ENCODE measurements at regions not wholly inside any gene's neighbourhood (a gene's known extent, or its start where the extent isn't known, plus 50 kb on each side); places are given as distances from the start of the nearest gene placed in this dataset.

DNA sequence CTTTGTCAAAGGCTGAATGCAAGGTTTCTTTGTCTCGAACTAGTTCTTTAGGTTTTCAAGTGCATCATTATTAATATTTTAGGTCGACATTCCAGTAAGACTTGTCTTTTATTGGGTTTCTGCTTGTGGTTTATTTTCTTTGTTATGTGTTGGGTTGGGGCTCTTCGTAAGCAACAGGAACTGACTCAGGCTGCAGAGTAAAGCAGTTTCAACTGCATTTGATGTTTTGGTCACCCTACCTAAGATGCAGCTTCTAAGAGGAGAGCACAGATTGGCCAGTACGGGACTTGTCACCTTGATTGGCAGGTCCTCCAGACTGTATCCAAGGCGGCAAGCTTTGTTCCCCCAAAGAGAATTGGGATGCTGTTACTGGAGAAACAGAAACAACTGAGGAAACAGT is 149.5 kb upstream of the SULF2 start:
- Histone ChIP-seq H3K36me3 (ENCODE audit: control insufficient read depth, insufficient read depth, low read length) (no peaks in the 10 kb centered on the region), H3K9me3 (no peaks in the 10 kb centered on the region), H3K4me3 (ENCODE audit: low read depth, low read length) (no peak overlapping the region), H3K4me1 (no peaks in the 10 kb centered on the region), H3K27me3 (replicated peaks; ENCODE audit: control insufficient read depth, insufficient read depth, low read length) (peaks cover 3% of the 10 kb centered on the region)
- Mint-ChIP-seq H3K27me3 (ENCODE audit: insufficient read depth, unreplicated experiment) (peaks cover 29% of the 10 kb centered on the region), H3K4me1 (ENCODE audit: low read depth, unreplicated experiment) (peaks cover 6% of the 10 kb centered on the region), H3K27ac (ENCODE audit: unreplicated experiment) (no peak overlapping the region), H3K9me3 (ENCODE audit: unreplicated experiment) (peaks cover 15% of the 10 kb centered on the region), H3K36me3 (ENCODE audit: insufficient read depth, unreplicated experiment) (no peaks in the 10 kb centered on the region), H3K4me3 (ENCODE audit: unreplicated experiment) (no peak overlapping the region)
- intact Hi-C loops (cut with micrococcal nuclease; ENCODE audit: unreplicated experiment): no loop called here
- DNase-seq: no peak
- POLR2A ChIA-PET: no interaction called here
- BruUV-seq (replicated peaks): no TSS peak
- TF ChIP-seq, protein P1, sequence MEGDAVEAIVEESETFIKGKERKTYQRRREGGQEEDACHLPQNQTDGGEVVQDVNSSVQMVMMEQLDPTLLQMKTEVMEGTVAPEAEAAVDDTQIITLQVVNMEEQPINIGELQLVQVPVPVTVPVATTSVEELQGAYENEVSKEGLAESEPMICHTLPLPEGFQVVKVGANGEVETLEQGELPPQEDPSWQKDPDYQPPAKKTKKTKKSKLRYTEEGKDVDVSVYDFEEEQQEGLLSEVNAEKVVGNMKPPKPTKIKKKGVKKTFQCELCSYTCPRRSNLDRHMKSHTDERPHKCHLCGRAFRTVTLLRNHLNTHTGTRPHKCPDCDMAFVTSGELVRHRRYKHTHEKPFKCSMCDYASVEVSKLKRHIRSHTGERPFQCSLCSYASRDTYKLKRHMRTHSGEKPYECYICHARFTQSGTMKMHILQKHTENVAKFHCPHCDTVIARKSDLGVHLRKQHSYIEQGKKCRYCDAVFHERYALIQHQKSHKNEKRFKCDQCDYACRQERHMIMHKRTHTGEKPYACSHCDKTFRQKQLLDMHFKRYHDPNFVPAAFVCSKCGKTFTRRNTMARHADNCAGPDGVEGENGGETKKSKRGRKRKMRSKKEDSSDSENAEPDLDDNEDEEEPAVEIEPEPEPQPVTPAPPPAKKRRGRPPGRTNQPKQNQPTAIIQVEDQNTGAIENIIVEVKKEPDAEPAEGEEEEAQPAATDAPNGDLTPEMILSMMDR (IDR thresholded peaks at IDR 0.05; ENCODE audit: insufficient read depth in 1 of 2, low read depth in 1 of 2, low read length in 1 of 2, severe bottlenecking in 1 of 2, unreplicated experiment in 1 of 2): no peak
- CTCF ChIA-PET: no interaction called here

DNA sequence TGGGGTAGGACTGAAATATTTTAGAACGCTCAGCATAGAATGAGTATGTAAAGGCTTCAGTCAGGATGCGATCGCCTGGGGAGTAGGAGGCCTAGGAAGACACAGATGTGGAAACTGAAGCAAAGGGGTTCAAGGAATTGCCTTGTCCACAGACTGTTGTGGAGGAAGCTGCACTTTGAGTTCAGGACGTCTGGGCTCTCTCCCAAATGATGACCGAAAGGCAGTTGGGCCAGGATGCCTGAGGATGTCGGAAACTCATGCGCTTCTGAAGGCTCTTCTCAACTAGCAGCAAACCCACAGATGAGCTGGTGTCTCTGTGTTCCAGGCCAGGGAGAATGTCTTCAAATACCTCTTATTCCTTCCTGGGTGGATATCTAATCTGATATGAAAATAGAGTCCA is 146.2 kb upstream of the SULF2 start:
- CTCF ChIA-PET: no interaction called here
- DNase-seq: no peak
- Mint-ChIP-seq H3K36me3 (ENCODE audit: insufficient read depth, unreplicated experiment) (no peaks in the 10 kb centered on the region), H3K4me3 (ENCODE audit: unreplicated experiment) (no peak overlapping the region), H3K9me3 (ENCODE audit: unreplicated experiment) (peaks cover 36% of the 10 kb centered on the region), H3K27me3 (ENCODE audit: insufficient read depth, unreplicated experiment) (peaks cover 20% of the 10 kb centered on the region), H3K27ac (ENCODE audit: unreplicated experiment) (no peak overlapping the region), H3K4me1 (ENCODE audit: low read depth, unreplicated experiment) (no peaks in the 10 kb centered on the region)
- Histone ChIP-seq H3K9me3 (no peaks in the 10 kb centered on the region), H3K4me3 (ENCODE audit: low read depth, low read length) (no peak overlapping the region), H3K36me3 (ENCODE audit: control insufficient read depth, insufficient read depth, low read length) (no peaks in the 10 kb centered on the region), H3K4me1 (no peaks in the 10 kb centered on the region), H3K27me3 (replicated peaks; ENCODE audit: control insufficient read depth, insufficient read depth, low read length) (peaks cover 3% of the 10 kb centered on the region)
- TF ChIP-seq, protein P1 (IDR thresholded peaks at IDR 0.05; ENCODE audit: insufficient read depth in 1 of 2, low read depth in 1 of 2, low read length in 1 of 2, severe bottlenecking in 1 of 2, unreplicated experiment in 1 of 2): no peak
- no TSS peak for BruUV-seq (replicated peaks)
- POLR2A ChIA-PET: no interaction called here
- intact Hi-C loops (cut with micrococcal nuclease; ENCODE audit: unreplicated experiment): no loop called here

DNA sequence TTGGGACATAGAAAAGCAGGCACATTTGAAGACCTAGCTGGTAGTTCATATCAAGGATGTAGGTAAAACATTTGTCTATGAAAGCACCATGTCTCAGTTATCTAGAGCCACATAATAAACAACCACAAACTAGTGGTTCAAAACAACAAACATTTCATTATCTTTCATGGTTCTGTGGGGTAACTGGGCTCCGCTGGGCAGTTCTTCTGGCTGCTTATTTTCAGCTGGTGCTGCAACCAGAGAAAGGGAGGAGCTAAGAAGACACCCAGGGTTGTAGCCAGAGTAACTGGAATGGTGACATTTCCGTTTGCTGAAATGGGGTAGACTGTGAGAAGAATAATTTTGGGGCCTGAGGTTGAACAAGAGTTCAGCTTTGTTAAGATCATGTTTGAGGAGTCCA is 145.7 kb upstream of the SULF2 start:
- DNase-seq: no peak
- peaks cover 15% of the 10 kb centered on the region for H3K27me3 Mint-ChIP-seq (ENCODE audit: insufficient read depth, unreplicated experiment)
- TF ChIP-seq, protein P1 (IDR thresholded peaks at IDR 0.05; ENCODE audit: insufficient read depth in 1 of 2, low read depth in 1 of 2, low read length in 1 of 2, severe bottlenecking in 1 of 2, unreplicated experiment in 1 of 2): no peak
- no peak overlapping the region for H3K4me3 Mint-ChIP-seq (ENCODE audit: unreplicated experiment)
- Histone ChIP-seq H3K9me3 (no peaks in the 10 kb centered on the region), H3K4me1 (no peaks in the 10 kb centered on the region), H3K36me3 (ENCODE audit: control insufficient read depth, insufficient read depth, low read length) (no peaks in the 10 kb centered on the region), H3K27me3 (replicated peaks; ENCODE audit: control insufficient read depth, insufficient read depth, low read length) (peaks cover 3% of the 10 kb centered on the region), H3K4me3 (ENCODE audit: low read depth, low read length) (no peak overlapping the region)
- ChIA-PET CTCF (no interaction called here), POLR2A (no interaction called here)
- BruUV-seq (replicated peaks): no TSS peak
- peaks cover 39% of the 10 kb centered on the region for H3K9me3 Mint-ChIP-seq (ENCODE audit: unreplicated experiment)
- H3K27ac Mint-ChIP-seq (ENCODE audit: unreplicated experiment): no peak overlapping the region
- intact Hi-C loops (cut with micrococcal nuclease; ENCODE audit: unreplicated experiment): no loop called here
- no peaks in the 10 kb centered on the region for H3K4me1 Mint-ChIP-seq (ENCODE audit: low read depth, unreplicated experiment)
- H3K36me3 Mint-ChIP-seq (ENCODE audit: insufficient read depth, unreplicated experiment): no peaks in the 10 kb centered on the region

Measured in Caco-2 (cell line).